Gastrocnemius medialis (tissue), 4 donors: ENCODE measurements at regions not wholly inside any gene's neighbourhood (a gene's known extent, or its start where the extent isn't known, plus 50 kb on each side); places are given as distances from the start of the nearest gene placed in this dataset.

ENCODE experiments used
- POLR2A ChIP-seq, 2 donors: fragments of 450-650 bp; IDR thresholded peaks; one replicate each; pipeline ENCODE4 v1.6.1; 2017; ENCODE audit warnings: antibody characterized with exemption in 2 of 2, mild to moderate bottlenecking in 2 of 2, moderate library complexity in 2 of 2
- TF ChIP-seq, protein P1 (sequence below), 5 experiments: fragments of 450-650 bp in 3 of 5; fragments of 200-600 bp in 2 of 5; sonication (generic) in 2 of 5; IDR thresholded peaks in 4 of 5; conservative IDR thresholded peaks in 1 of 5; 1 replicate in 4 of 5; 2 replicates in 1 of 5; pipeline ENCODE4 v1.5.1; 2016 to 2019; ENCODE audit warnings: antibody characterized with exemption in 5 of 5, mild to moderate bottlenecking in 3 of 5, moderate library complexity in 3 of 5

DNA sequence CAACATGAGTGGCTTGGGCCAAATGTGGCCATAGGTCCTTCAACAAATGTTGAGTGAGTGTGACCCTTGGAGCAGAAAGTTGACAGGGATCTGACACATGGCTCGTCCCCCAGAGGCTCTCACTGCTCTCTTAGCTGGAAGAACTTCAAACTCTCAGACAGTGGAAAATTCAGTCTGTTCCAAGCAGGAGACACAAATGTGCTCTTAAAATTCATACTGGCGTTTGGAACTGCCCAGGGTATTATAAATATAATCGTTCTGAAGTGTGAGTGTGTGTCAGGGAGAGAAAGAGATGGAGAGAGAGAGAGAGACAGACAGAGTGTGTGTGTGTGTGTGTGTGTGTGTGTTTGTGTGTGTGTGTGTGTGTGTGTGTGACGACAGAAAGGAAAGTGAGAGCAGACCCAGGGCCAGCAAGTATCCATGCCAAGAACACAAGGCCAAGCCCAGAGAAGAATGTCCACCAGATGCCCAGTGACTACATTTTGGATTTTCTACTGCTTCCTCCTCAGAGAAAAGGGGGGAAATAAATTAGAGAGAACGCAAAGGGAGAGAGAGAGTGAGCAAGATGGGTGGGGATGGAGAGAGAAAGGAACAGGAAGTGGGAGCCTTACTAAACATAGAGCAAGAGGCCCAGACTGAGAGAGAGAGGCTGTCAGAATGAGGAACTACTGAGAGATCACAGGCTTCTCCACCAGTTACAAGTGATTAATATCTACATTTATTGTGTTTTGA lies 193.6 kb upstream of the NUDT4 start:
- TF ChIP-seq, protein P1, sequence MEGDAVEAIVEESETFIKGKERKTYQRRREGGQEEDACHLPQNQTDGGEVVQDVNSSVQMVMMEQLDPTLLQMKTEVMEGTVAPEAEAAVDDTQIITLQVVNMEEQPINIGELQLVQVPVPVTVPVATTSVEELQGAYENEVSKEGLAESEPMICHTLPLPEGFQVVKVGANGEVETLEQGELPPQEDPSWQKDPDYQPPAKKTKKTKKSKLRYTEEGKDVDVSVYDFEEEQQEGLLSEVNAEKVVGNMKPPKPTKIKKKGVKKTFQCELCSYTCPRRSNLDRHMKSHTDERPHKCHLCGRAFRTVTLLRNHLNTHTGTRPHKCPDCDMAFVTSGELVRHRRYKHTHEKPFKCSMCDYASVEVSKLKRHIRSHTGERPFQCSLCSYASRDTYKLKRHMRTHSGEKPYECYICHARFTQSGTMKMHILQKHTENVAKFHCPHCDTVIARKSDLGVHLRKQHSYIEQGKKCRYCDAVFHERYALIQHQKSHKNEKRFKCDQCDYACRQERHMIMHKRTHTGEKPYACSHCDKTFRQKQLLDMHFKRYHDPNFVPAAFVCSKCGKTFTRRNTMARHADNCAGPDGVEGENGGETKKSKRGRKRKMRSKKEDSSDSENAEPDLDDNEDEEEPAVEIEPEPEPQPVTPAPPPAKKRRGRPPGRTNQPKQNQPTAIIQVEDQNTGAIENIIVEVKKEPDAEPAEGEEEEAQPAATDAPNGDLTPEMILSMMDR (IDR thresholded peaks at IDR 0.05 in 4 of 5, conservative IDR thresholded peaks at IDR 0.05 in 1 of 5), result no peak
- no peak for TF ChIP-seq POLR2A (IDR thresholded peaks at IDR 0.05)
